ENCODE measurements at regions not wholly inside any gene's neighbourhood (a gene's known extent, or its start where the extent isn't known, plus 50 kb on each side); places are given as distances from the start of the nearest gene placed in this dataset.

- no peak for DNase-seq (ENCODE audit: low spot score)
These were observed 679.3 kb upstream of the PCDH20 start for GRCh38 chr13:62094932-62095331.

- DNase-seq (ENCODE audit: low spot score), result no peak
These were observed 678.5 kb upstream of the PCDH20 start for GRCh38 chr13:62093984-62094780.

- no peak for DNase-seq (ENCODE audit: low spot score)
These were observed 677.3 kb upstream of the PCDH20 start for GRCh38 chr13:62092949-62093348.

GRCh38 chr13:62092536-62092935, 676.9 kb upstream of the PCDH20 start:
- DNase-seq (ENCODE audit: low spot score), result no peak

GRCh38 chr13:62088165-62088564, 672.5 kb upstream of the PCDH20 start:
- no peak for DNase-seq (ENCODE audit: low spot score)

GRCh38 chr13:62087124-62087523, 671.5 kb upstream of the PCDH20 start:
- no peak for DNase-seq (ENCODE audit: low spot score)

- DNase-seq (ENCODE audit: low spot score), result no peak
These were observed 669.9 kb upstream of the PCDH20 start for GRCh38 chr13:62085337-62086229.

- no peak for DNase-seq (ENCODE audit: low spot score)
These were observed 669.1 kb upstream of the PCDH20 start for GRCh38 chr13:62084728-62085127.

- no peak for DNase-seq (ENCODE audit: low spot score)
These were observed 652.2 kb upstream of the PCDH20 start for GRCh38 chr13:62067821-62068220.

GRCh38 chr13:62065016-62065415, 649.4 kb upstream of the PCDH20 start:
- no peak for DNase-seq (ENCODE audit: low spot score)

- DNase-seq (ENCODE audit: low spot score), result no peak
These were observed 646.1 kb upstream of the PCDH20 start for GRCh38 chr13:62061751-62062150.

GRCh38 chr13:62060570-62060969, 644.9 kb upstream of the PCDH20 start:
- no peak for DNase-seq (ENCODE audit: low spot score)

GRCh38 chr13:62057286-62057685, 641.6 kb upstream of the PCDH20 start:
- DNase-seq (ENCODE audit: low spot score), result no peak

GRCh38 chr13:62049992-62050391, 634.3 kb upstream of the PCDH20 start:
- no peak for DNase-seq (ENCODE audit: low spot score)

- no peak for DNase-seq (ENCODE audit: low spot score)
These were observed 630.9 kb upstream of the PCDH20 start for GRCh38 chr13:62046512-62046911.

- no peak for DNase-seq (ENCODE audit: low spot score)
These were observed 628.0 kb upstream of the PCDH20 start for GRCh38 chr13:62043600-62043999.

GRCh38 chr13:62040806-62041205, 625.2 kb upstream of the PCDH20 start:
- no peak for DNase-seq (ENCODE audit: low spot score)

GRCh38 chr13:62040078-62040477, 624.4 kb upstream of the PCDH20 start:
- no peak for DNase-seq (ENCODE audit: low spot score)

GRCh38 chr13:62038214-62038613, 622.6 kb upstream of the PCDH20 start:
- no peak for DNase-seq (ENCODE audit: low spot score)

- DNase-seq (ENCODE audit: low spot score), result no peak
These were observed 620.3 kb upstream of the PCDH20 start for GRCh38 chr13:62035981-62036380.

GRCh38 chr13:62033934-62034333, 618.3 kb upstream of the PCDH20 start:
- no peak for DNase-seq (ENCODE audit: low spot score)

- DNase-seq (ENCODE audit: low spot score), result no peak
These were observed 606.7 kb upstream of the PCDH20 start for GRCh38 chr13:62022369-62022768.

- no peak for DNase-seq (ENCODE audit: low spot score)
These were observed 604.2 kb upstream of the PCDH20 start for GRCh38 chr13:62019858-62020257.
